ENCODE measurements at regions not wholly inside any gene's neighbourhood (a gene's known extent, or its start where the extent isn't known, plus 50 kb on each side); places are given as distances from the start of the nearest gene placed in this dataset.

- Histone ChIP-seq H3K9ac (no peak overlapping the region), H3K36me3 (ENCODE audit: insufficient read depth) (no peaks in the 10 kb centered on the region), H2AFZ (ENCODE audit: low read depth) (no peak overlapping the region), H4K20me1 (ENCODE audit: insufficient read depth) (no peaks in the 10 kb centered on the region), H3K27ac (no peak overlapping the region), H3K27me3 (ENCODE audit: insufficient read depth, low read depth) (no peaks in the 10 kb centered on the region), H3K79me2 (ENCODE audit: insufficient read depth, low read depth) (no peaks in the 10 kb centered on the region), H3K4me3 (IDR thresholded peaks at IDR 0.05; ENCODE audit: insufficient read depth, low read depth, low read length) (no peak overlapping the region), H3K4me2 (no peak overlapping the region), H3K4me1 (ENCODE audit: low read depth, poor library complexity, severe bottlenecking) (no peaks in the 10 kb centered on the region)
- no peak for TF ChIP-seq CTCF (conservative IDR thresholded peaks at IDR 0.05; ENCODE audit: low read depth, low read length)
Observed at GRCh38 chr5:29769474-29769873, 1424.0 kb upstream of the CDH6 start.

- Histone ChIP-seq H3K4me2 (no peak overlapping the region), H3K9ac (no peak overlapping the region), H3K4me1 (ENCODE audit: low read depth, poor library complexity, severe bottlenecking) (no peaks in the 10 kb centered on the region), H2AFZ (ENCODE audit: low read depth) (no peak overlapping the region), H3K79me2 (ENCODE audit: insufficient read depth, low read depth) (no peaks in the 10 kb centered on the region), H3K27ac (no peak overlapping the region), H3K36me3 (ENCODE audit: insufficient read depth) (no peaks in the 10 kb centered on the region), H4K20me1 (ENCODE audit: insufficient read depth) (no peaks in the 10 kb centered on the region), H3K27me3 (ENCODE audit: insufficient read depth, low read depth) (no peaks in the 10 kb centered on the region), H3K4me3 (IDR thresholded peaks at IDR 0.05; ENCODE audit: insufficient read depth, low read depth, low read length) (no peak overlapping the region)
- no peak for TF ChIP-seq CTCF (conservative IDR thresholded peaks at IDR 0.05; ENCODE audit: low read depth, low read length)
Observed at GRCh38 chr5:29758986-29759421, 1434.5 kb upstream of the CDH6 start.

GRCh38 chr5:29750453-29750852 lies 1443.0 kb upstream of the CDH6 start:
- no peaks in the 10 kb centered on the region for H3K36me3 ChIP-seq (ENCODE audit: insufficient read depth)
- TF ChIP-seq CTCF (conservative IDR thresholded peaks at IDR 0.05; ENCODE audit: low read depth, low read length): no peak
- no peak overlapping the region for H3K9ac ChIP-seq
- H3K79me2 ChIP-seq (ENCODE audit: insufficient read depth, low read depth): no peaks in the 10 kb centered on the region
- no peak overlapping the region for H3K4me3 ChIP-seq (IDR thresholded peaks at IDR 0.05; ENCODE audit: insufficient read depth, low read depth, low read length)
- H3K27ac ChIP-seq: no peak overlapping the region
- no peaks in the 10 kb centered on the region for H3K4me1 ChIP-seq (ENCODE audit: low read depth, poor library complexity, severe bottlenecking)
- H3K27me3 ChIP-seq (ENCODE audit: insufficient read depth, low read depth): no peaks in the 10 kb centered on the region
- no peaks in the 10 kb centered on the region for H4K20me1 ChIP-seq (ENCODE audit: insufficient read depth)
- H2AFZ ChIP-seq (ENCODE audit: low read depth): no peak overlapping the region
- no peak overlapping the region for H3K4me2 ChIP-seq

- Histone ChIP-seq H4K20me1 (ENCODE audit: insufficient read depth) (no peaks in the 10 kb centered on the region), H3K79me2 (ENCODE audit: insufficient read depth, low read depth) (no peaks in the 10 kb centered on the region), H3K27me3 (ENCODE audit: insufficient read depth, low read depth) (no peaks in the 10 kb centered on the region), H3K4me1 (ENCODE audit: low read depth, poor library complexity, severe bottlenecking) (peaks cover 11% of the 10 kb centered on the region), H2AFZ (ENCODE audit: low read depth) (no peak overlapping the region), H3K36me3 (ENCODE audit: insufficient read depth) (no peaks in the 10 kb centered on the region), H3K4me3 (IDR thresholded peaks at IDR 0.05; ENCODE audit: insufficient read depth, low read depth, low read length) (no peak overlapping the region), H3K9ac (no peak overlapping the region), H3K4me2 (peak overlapping the region; percentile 29; the same call in 1 of the 2 replicates), H3K27ac (no peak overlapping the region)
- TF ChIP-seq CTCF (conservative IDR thresholded peaks at IDR 0.05; ENCODE audit: low read depth, low read length): no peak
Observed at GRCh38 chr5:29744618-29745017, 1448.9 kb upstream of the CDH6 start.
